HG02798 (cell line): ENCODE measurements at regions not wholly inside any gene's neighbourhood (a gene's known extent, or its start where the extent isn't known, plus 50 kb on each side); places are given as distances from the start of the nearest gene placed in this dataset.
"Not testable (repeated sequence)": the region's sequence is repeated elsewhere in the genome, so short reads cannot be mapped to it uniquely, and the experiment has no call there.

Experiments
- ATAC-seq: cut with Tn5 transposase; IDR thresholded peaks from one replicate; pipeline ENCODE4 v1.9.1; 2021; ENCODE audit warnings: mild to moderate bottlenecking; ENCODE audit not compliant: unreplicated experiment, poor library complexity

DNA sequence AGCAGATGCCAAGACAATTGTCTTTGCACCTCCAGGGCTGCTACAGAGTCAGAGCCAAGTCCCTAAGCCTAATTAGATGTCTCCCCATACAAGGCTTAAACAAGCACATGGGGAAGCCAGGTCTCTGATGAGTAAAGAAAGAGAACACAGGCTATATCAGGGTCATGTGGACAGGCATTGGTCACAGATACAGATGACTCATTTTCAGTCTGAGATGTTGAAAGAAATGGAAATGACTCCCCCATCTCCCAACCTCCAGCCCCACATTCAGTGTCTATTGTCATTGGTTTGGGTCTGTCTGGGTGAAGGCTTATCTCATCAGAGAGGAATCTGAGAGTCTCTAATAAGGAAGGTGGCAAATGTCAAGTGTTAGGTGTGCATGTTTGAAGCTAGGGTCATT lies 290.1 kb upstream of the KIAA1217 start:
- no peak for ATAC-seq

GRCh38 chr10:23927576-23928325 lies 281.2 kb upstream of the KIAA1217 start:
- ATAC-seq: no peak

GRCh38 chr10:23934023-23934422 lies 274.9 kb upstream of the KIAA1217 start:
- ATAC-seq: not testable (repeated sequence)

DNA sequence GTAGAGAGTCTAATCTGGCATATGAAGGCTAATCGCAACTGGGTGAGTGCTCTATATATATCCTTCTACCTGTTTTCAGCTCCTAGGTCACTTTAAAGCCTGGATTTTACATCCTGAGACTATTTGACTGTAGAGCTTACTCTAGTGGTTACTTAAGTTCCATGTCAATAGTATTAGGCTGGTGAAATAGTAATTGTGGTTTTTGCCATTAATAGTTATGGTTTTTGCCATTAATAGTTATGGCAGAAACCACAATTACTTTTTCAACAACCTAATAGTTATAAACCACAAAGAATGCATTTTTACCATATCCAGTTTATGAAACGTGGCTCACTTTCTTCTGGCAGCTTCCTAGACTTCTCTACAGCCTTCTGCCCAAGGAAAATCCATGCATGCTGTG lies 263.1 kb upstream of the KIAA1217 start:
- no peak for ATAC-seq

GRCh38 chr10:23951841-23952240 lies 257.1 kb upstream of the KIAA1217 start:
- no peak for ATAC-seq

GRCh38 chr10:23955456-23956225 lies 253.3 kb upstream of the KIAA1217 start:
- ATAC-seq: no peak

DNA sequence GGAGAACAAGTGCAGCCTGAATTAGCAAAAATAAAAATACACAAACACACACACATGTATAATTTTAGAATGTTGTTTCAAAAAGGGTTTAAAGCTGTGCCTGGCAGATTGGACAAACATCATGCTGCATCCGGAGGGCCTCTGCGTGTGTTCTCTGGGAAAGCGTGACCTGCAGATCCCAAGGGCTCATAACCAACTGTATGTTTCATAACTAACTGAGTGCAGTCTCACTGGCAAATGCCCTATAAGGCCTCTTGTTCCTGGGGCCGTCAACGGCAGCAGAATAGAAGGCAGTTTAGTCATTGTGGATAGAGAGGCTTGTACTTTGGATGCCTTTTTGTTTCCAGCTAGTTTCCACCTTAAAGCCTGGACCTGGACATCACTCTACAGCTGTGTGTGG lies 243.8 kb upstream of the KIAA1217 start:
- no peak for ATAC-seq

DNA sequence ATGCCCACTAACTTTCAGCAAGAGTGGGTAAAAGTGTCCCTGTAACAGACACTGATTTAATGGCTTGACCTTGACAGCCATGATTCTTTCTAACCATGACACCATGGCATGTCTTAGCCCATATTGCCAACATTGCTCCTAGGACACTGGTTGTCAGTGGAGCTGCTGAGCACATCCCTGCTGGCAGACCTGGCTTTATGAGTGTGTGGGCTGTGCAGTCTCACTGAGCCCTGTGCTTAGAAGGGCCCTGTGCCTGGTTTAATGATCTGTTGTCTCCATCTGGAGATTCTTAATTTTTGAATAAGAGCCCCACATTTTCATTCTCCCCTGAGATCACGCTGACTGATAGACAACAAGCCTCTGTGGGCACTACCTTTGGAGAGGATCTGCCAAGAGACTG lies 243.1 kb upstream of the KIAA1217 start:
- ATAC-seq: no peak

DNA sequence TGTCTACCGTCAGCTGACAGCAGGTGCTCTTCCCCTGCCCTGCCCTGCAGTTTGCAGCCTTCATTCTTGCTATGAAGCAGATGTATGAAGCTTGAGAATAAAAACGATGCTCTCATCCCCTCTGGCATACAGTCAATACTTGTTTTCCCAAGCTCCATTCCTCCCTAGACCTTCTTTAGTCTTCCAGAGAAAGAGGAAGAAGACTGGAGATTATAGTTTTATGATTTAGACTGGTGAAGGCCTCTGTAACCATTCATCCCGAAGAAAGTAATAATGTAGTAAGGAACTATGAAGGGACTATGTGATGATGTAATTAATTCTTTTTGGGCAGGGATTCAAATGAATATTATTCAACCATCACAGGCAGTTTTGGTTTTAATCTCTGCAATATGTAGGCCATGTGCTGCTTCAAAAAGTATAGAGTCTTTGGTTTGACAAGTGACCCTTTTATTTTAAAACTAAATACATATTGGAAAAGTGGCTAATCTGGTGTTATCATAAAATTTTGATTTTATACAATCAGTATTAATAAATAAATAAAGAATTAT lies 242.4 kb upstream of the KIAA1217 start:
- no peak for ATAC-seq

DNA sequence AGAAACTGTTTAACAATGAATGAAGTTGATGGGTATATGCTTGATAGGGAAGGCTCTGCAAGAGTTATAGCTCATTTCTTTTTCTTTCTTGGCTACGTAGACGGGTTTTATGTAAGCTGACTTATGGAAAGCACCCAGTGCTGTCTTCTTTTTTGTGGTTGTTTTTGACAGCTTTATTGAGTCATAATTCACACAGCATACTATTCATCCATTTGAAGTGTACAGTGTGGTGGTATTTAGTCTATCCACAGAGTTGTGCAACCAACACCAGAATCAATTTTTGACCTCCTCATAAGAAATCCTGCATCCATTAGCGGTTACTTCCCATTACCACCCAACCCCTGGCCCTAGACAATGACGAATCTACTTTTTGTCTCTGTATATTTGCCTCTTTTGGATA lies 240.6 kb upstream of the KIAA1217 start:
- no peak for ATAC-seq

DNA sequence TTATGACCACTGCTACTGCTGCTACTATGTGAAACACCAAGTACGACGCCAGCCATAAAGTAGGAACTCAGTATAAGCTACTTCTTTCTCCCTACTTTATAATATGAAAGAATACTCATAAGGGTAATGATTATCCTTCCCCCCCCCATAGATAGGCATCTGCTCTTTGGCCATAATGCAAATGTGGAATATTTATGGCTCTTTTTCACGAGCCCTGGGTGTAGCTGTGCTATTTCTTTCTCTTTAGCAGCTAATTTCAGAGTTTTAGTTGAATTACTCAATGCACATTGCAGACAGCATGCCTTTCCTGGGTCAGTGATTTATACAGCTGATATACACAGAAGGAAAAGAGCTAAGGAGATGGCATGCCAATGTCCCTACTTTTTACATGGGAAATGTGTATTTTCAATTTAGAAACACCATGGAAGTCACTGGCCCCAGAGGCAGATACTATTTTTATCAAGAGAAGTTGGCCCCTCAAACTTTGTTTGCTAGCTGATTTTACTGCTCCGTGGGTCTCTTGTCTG lies 234.1 kb upstream of the KIAA1217 start:
- ATAC-seq: no peak

GRCh38 chr10:23975431-23975830 lies 233.5 kb upstream of the KIAA1217 start:
- ATAC-seq: no peak

DNA sequence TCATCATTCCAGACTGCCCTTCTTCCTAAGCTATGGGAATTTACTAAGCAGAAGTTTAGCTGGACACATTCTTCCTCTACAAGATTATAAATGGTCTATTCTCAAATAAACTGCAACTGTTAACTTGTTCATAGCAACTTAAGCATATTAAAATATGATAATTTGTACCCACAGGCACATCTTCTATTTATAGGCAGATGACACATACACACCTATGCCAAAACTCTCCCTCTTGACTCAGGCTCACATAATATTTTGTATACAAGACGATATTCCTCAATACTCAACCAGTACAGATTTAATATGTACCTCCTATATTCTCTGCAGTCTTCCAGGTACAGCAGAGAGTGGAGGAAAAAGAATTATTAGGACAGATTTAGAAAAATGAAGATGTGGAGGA lies 232.7 kb upstream of the KIAA1217 start:
- no peak for ATAC-seq

GRCh38 chr10:23978317-23978716 lies 230.6 kb upstream of the KIAA1217 start:
- no peak for ATAC-seq

GRCh38 chr10:23980094-23980493 lies 228.8 kb upstream of the KIAA1217 start:
- no peak for ATAC-seq

DNA sequence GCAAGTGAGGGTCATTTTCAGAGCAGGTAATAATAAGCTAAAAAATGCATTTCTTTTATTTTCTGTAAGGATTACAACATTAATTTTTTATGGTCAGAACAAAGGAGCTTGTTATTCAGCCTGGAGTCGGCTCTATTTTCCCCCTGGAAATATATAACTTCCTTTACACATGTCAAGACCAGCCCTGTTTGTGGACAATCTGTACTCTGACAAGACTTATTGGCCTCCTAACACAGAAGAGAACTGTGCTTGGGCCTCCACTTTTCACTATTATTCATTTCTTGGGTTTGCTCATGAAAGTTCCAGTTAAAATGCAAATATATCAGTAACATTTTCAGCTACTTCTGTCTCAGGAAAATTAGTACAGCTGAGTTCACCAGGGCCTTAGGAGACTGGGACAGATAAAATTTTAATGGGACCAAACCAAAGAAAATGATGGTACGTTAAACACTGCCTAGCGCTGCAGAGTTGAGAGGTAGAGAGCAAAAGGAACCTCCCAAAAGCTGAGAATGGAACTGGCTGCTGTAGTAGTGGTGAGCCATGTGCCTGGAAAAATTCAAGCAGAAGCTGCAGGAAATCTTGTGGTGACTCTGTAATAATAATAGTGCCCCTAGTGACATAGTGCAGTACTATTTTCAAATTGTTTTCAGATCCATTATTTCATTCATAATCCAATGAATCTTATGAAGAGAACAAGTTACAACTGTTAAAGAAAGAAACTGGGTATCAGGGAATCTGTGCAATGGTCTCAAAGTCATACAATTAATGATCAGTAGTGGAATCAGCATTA lies 227.2 kb upstream of the KIAA1217 start:
- no peak for ATAC-seq

DNA sequence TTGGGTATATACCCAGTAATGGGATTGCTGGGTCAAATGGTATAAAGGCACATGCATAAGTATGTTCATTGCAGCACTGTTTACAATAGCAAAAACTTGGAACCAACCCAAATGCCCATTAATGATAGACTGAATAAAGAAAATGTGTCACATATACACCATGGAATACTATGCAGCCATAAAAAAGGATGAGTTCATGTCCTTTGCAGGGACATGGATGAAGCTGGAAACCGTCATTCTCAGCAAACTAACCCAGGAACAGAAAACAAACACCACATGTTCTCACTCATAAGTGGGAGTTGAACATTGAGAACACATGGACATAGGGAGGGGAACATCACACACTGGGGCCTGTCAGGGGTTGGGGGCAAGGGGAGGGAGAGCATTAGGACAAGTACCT lies 224.5 kb upstream of the KIAA1217 start:
- ATAC-seq: not testable (repeated sequence)

- no peak for ATAC-seq
These were observed 220.9 kb upstream of the KIAA1217 start for GRCh38 chr10:23988006-23988405.

DNA sequence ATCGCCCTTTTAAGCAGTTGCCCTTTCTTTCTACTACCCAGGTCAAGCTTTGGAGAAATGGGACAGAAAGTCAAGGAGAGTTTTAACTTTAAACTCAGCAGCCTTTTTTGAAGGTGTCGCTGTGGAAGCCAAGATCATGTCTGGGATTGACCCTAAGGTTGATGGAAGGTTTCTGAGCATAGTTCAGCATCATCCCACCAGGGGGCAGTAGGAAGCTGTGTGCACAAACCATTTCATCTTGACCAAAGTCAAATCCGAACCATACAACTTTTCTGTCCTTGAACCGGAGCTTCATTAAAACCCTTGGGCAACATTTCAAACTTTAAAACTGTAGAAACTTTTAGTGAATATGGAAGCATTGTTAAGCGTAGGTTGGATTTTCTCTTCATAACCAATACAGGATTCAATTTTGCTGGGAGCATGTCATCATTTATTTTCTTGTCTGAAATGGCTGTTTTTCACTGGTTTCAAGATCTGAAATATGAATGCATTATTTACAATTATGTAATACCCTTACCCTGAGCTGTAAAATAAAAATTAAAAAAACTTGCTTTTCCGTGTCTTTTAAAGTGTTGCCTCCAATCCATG lies 214.4 kb upstream of the KIAA1217 start:
- peak; percentile 88 for ATAC-seq

GRCh38 chr10:23999445-23999844 lies 209.5 kb upstream of the KIAA1217 start:
- no peak for ATAC-seq
